Kidney epithelial cell (primary cell): ENCODE measurements at regions not wholly inside any gene's neighbourhood (a gene's known extent, or its start where the extent isn't known, plus 50 kb on each side); places are given as distances from the start of the nearest gene placed in this dataset.

Source experiments
- DNase-seq: peaks from one replicate; pipeline ENCODE4 v3.0.0-alpha.2; 2010; ENCODE audit warnings: low read depth
- H3K27me3 ChIP-seq: 2 replicates; pipeline ENCODE4 v1.6.0; 2011; ENCODE audit warnings: low read length; ENCODE audit not compliant: control insufficient read depth, insufficient read depth
- H3K36me3 ChIP-seq: 2 replicates; pipeline ENCODE4 v1.5.1; 2011; ENCODE audit warnings: low read length; ENCODE audit not compliant: control insufficient read depth, insufficient read depth
- H3K4me3 ChIP-seq: 2 replicates; pipeline ENCODE4 v1.5.1; 2011; ENCODE audit warnings: low read depth, mild to moderate bottlenecking, control low read depth, low read length
- CTCF ChIP-seq: IDR thresholded peaks from 2 replicates; pipeline ENCODE4 v1.5.1; 2011; ENCODE audit warnings: mild to moderate bottlenecking, moderate library complexity, low read length, control low read depth, inconsistent platforms; ENCODE audit not compliant: insufficient read depth, poor library complexity, severe bottlenecking

- H3K36me3 ChIP-seq = no peaks in the 10 kb centered on the region
- DNase-seq = no peak
These were observed 364.2 kb downstream of the TMEM232 start for GRCh38 chr5:110362261-110362660.

GRCh38 chr5:110366716-110367115 is 359.8 kb downstream of the TMEM232 start:
- no peak for DNase-seq
- no peak for TF ChIP-seq CTCF
- Histone ChIP-seq H3K36me3 (no peaks in the 10 kb centered on the region), H3K4me3 (no peak overlapping the region), H3K27me3 (no peaks in the 10 kb centered on the region)

More at GRCh38 chr5:110362261-110362660, 364.2 kb downstream of the TMEM232 start:
- H3K4me3 ChIP-seq = no peak overlapping the region
- no peak for TF ChIP-seq CTCF
- H3K27me3 ChIP-seq = no peaks in the 10 kb centered on the region
